Liver (tissue), 8 donors: ENCODE measurements at regions not wholly inside any gene's neighbourhood (a gene's known extent, or its start where the extent isn't known, plus 50 kb on each side); places are given as distances from the start of the nearest gene placed in this dataset.

Experiments used
- DNase-seq: peaks from one replicate; pipeline ENCODE4 v3.0.0-alpha.2; 2017; ENCODE audit warnings: low spot score
- H3K27ac ChIP-seq, 2 donors: one replicate each; pipeline ENCODE4 v1.7.0; 2013; ENCODE audit warnings: inconsistent platforms in 2 of 2, low read length in 2 of 2, control low read depth in 1 of 2, low read depth in 1 of 2, mild to moderate bottlenecking in 1 of 2
- H3K27me3 ChIP-seq, 4 donors: one replicate each; pipeline versions ENCODE4 v1.6.1 to v1.7.0; 2013; ENCODE audit warnings: low read length in 3 of 4, inconsistent platforms in 1 of 4, mild to moderate bottlenecking in 1 of 4, moderate library complexity in 1 of 4; ENCODE audit not compliant: control insufficient read depth in 4 of 4, insufficient read depth in 4 of 4
- H3K36me3 ChIP-seq, 4 donors: one replicate each; pipeline versions ENCODE4 v1.6.1 to v1.7.0; 2013; ENCODE audit warnings: low read length in 3 of 4, mild to moderate bottlenecking in 3 of 4, low read depth in 1 of 4, moderate library complexity in 1 of 4; ENCODE audit not compliant: control insufficient read depth in 4 of 4, insufficient read depth in 3 of 4
- H3K4me1 ChIP-seq, 4 donors: one replicate each; pipeline versions ENCODE4 v1.6.1 to v1.7.0; 2013; ENCODE audit warnings: low read length in 3 of 4, mild to moderate bottlenecking in 3 of 4, moderate library complexity in 1 of 4; ENCODE audit not compliant: control insufficient read depth in 4 of 4, insufficient read depth in 4 of 4
- H3K4me3 ChIP-seq, 3 donors: one replicate each; pipeline versions ENCODE4 v1.6.1 to v1.7.0; 2013; ENCODE audit warnings: low read length in 3 of 3, control low read depth in 1 of 3, low read depth in 1 of 3, mild to moderate bottlenecking in 1 of 3
- H3K9ac ChIP-seq, 2 donors: one replicate each; pipeline ENCODE4 v1.7.0; 2013; ENCODE audit warnings: low read length in 2 of 2, mild to moderate bottlenecking in 2 of 2, moderate library complexity in 2 of 2, control low read depth in 1 of 2, low read depth in 1 of 2
- H3K9me3 ChIP-seq, 4 donors: one replicate each; pipeline versions ENCODE4 v1.6.1 to v1.7.0; 2013; ENCODE audit warnings: low read length in 3 of 4; ENCODE audit not compliant: control insufficient read depth in 4 of 4
- ATF3 ChIP-seq: IDR thresholded peaks from 2 replicates; pipeline ENCODE4 v1.6.1; 2016; ENCODE audit warnings: antibody characterized with exemption
- CTCF ChIP-seq: fragments of 150-350 bp; IDR thresholded peaks from 2 replicates; pipeline ENCODE4 v1.5.1; 2017; ENCODE audit warnings: improper control_type of control experiment, low read depth, low read length; ENCODE audit not compliant: missing input control
- EGR1 ChIP-seq, 2 donors: IDR thresholded peaks; 2 replicates each; pipeline ENCODE4 v1.6.1; 2016 to 2018; ENCODE audit warnings: antibody characterized with exemption in 2 of 2, low read depth in 2 of 2
- FOXA1 ChIP-seq: IDR thresholded peaks from 2 replicates; pipeline ENCODE4 v1.6.1; 2016; ENCODE audit warnings: antibody characterized with exemption
- FOXA2 ChIP-seq: IDR thresholded peaks from 2 replicates; pipeline ENCODE4 v1.6.1; 2016; ENCODE audit warnings: antibody characterized with exemption
- GABPA ChIP-seq, 2 donors: IDR thresholded peaks in 1 of 2; conservative IDR thresholded peaks in 1 of 2; 2 replicates each; pipeline ENCODE4 v1.6.1; 2016; ENCODE audit warnings: antibody characterized with exemption in 2 of 2, mild to moderate bottlenecking in 1 of 2, moderate library complexity in 1 of 2
- HNF4A ChIP-seq, 2 donors: conservative IDR thresholded peaks; 2 replicates each; pipeline ENCODE4 v1.6.1; 2016; ENCODE audit warnings: antibody characterized with exemption in 2 of 2, mild to moderate bottlenecking in 2 of 2
- HNF4G ChIP-seq: IDR thresholded peaks from 2 replicates; pipeline ENCODE4 v1.6.1; 2016; ENCODE audit warnings: antibody characterized with exemption
- JUND ChIP-seq, 2 donors: IDR thresholded peaks; 2 replicates each; pipeline ENCODE4 v1.6.1; 2016; ENCODE audit warnings: antibody characterized with exemption in 2 of 2
- MAX ChIP-seq: IDR thresholded peaks from 2 replicates; pipeline ENCODE4 v1.6.1; 2016; ENCODE audit warnings: antibody characterized with exemption
- RAD21 ChIP-seq, 2 donors: IDR thresholded peaks; 2 replicates each; pipeline ENCODE4 v1.6.1; 2016; ENCODE audit warnings: antibody characterized with exemption in 2 of 2, mild to moderate bottlenecking in 2 of 2
- REST ChIP-seq: IDR thresholded peaks from 2 replicates; pipeline ENCODE4 v1.6.1; 2016; ENCODE audit warnings: antibody characterized with exemption, mild to moderate bottlenecking
- RXRA ChIP-seq, 2 donors: IDR thresholded peaks; 2 replicates each; pipeline ENCODE4 v1.6.1; 2017 to 2018; ENCODE audit warnings: antibody characterized with exemption in 2 of 2, mild to moderate bottlenecking in 1 of 2
- SP1 ChIP-seq: IDR thresholded peaks from 2 replicates; pipeline ENCODE4 v1.6.1; 2018; ENCODE audit warnings: antibody characterized with exemption, mild to moderate bottlenecking
- TAF1 ChIP-seq: conservative IDR thresholded peaks from 2 replicates; pipeline ENCODE4 v1.6.1; 2016; ENCODE audit warnings: antibody characterized with exemption, mild to moderate bottlenecking
- YY1 ChIP-seq: IDR thresholded peaks from 2 replicates; pipeline ENCODE4 v1.6.1; 2016; ENCODE audit warnings: antibody characterized with exemption, mild to moderate bottlenecking
- WGBS: extraction: QIAGEN DNeasy Blood & Tissue Kit; methylation state at CpG from one replicate; pipeline ENCODE4 v1.1.7; 2013; 5-methylcytosine and 5-hydroxymethylcytosine counted together
- donor health status: healthy.
- donor health status: healthy.
- donor health status: healthy.
- donor health status: healthy.
- donor health status: healthy.

GRCh38 chr1:219365451-219365850 is 191.8 kb downstream of the LYPLAL1 start:
- 96% methylated on average over 1 of the region's 1 CpG for WGBS
- Histone ChIP-seq H3K36me3 (no peaks in the 10 kb centered on the region), H3K27ac (no peak overlapping the region), H3K27me3 (no peaks in the 10 kb centered on the region), H3K9ac (no peak overlapping the region), H3K9me3 (no peaks in the 10 kb centered on the region), H3K4me1 (no peaks in the 10 kb centered on the region), H3K4me3 (no peak overlapping the region)
- TF ChIP-seq MAX = no peak
- TF ChIP-seq RAD21 (IDR thresholded peaks at IDR 0.05) = no peak
- TF ChIP-seq REST = no peak
- no peak for TF ChIP-seq CTCF
- no peak for TF ChIP-seq EGR1 (IDR thresholded peaks at IDR 0.05; ENCODE audit: low read depth in 2 of 2)
- TF ChIP-seq FOXA2 = no peak
- no peak for TF ChIP-seq FOXA1
- TF ChIP-seq JUND (IDR thresholded peaks at IDR 0.05) = no peak
- TF ChIP-seq TAF1 = no peak
- TF ChIP-seq HNF4G = no peak
- no peak for TF ChIP-seq YY1
- no peak for TF ChIP-seq ATF3
- no peak for TF ChIP-seq SP1
- no peak for TF ChIP-seq RXRA (IDR thresholded peaks at IDR 0.05)
- no peak for TF ChIP-seq GABPA (IDR thresholded peaks at IDR 0.05 in 1 of 2, conservative IDR thresholded peaks at IDR 0.05 in 1 of 2)
- no peak for DNase-seq

- H3K9ac ChIP-seq = no peak overlapping the region
- 82% methylated on average over 3 of the region's 3 CpGs for WGBS
Observed at GRCh38 chr1:219362702-219363101, 189.0 kb downstream of the LYPLAL1 start.

More at GRCh38 chr1:219362702-219363101, 189.0 kb downstream of the LYPLAL1 start:
- Histone ChIP-seq H3K4me1 (no peaks in the 10 kb centered on the region), H3K36me3 (no peaks in the 10 kb centered on the region), H3K9me3 (no peaks in the 10 kb centered on the region), H3K27me3 (no peaks in the 10 kb centered on the region), H3K27ac (no peak overlapping the region), H3K4me3 (no peak overlapping the region)
- no peak for DNase-seq
- TF ChIP-seq FOXA2 = no peak
- no peak for TF ChIP-seq TAF1
- TF ChIP-seq HNF4A (conservative IDR thresholded peaks at IDR 0.05) = no peak
- TF ChIP-seq GABPA (IDR thresholded peaks at IDR 0.05 in 1 of 2, conservative IDR thresholded peaks at IDR 0.05 in 1 of 2) = no peak
